ENCODE measurements at regions not wholly inside any gene's neighbourhood (a gene's known extent, or its start where the extent isn't known, plus 50 kb on each side); places are given as distances from the start of the nearest gene placed in this dataset.

DNA sequence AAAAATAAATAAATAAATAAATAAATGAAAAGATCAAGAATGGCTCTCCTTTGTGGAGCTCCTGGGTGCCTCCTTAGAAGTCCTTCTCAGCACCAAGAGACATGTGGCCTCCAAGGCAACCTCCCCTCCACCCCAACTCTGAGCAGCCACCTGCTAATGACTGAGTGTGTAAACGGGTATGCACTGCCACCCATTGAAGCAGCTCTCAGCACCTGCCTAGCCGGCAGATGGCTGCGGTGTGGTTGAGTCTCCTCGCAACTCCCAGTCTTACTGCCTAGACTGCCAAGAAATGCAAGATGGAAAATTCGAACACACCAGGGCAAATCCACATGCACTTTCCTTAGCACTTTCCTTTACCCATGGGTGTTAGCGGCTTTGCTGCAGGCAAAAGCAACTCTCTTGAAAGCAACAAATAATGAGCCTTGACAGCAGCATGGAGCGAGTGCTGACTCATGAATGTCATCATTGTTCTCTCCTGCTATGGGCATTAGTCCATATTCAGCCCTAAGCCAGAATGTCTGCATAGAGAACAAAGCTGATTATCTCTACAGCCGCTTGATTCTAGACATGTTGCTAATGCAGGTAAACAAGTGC lies 913.9 kb upstream of the AUTS2 start:
- POLR2A ChIA-PET: no interaction called here
- Histone ChIP-seq H3K27me3 (replicated peaks in 2 of 5; ENCODE audit: control insufficient read depth in 4 of 5, insufficient read depth in 5 of 5, low read length in 4 of 5) (no peaks in the 10 kb centered on the region), H3K27ac (ENCODE audit: insufficient read depth in 1 of 2, low read depth in 1 of 2, low read length in 2 of 2, poor library complexity in 1 of 2, severe bottlenecking in 2 of 2) (no peak overlapping the region), H3K4me3 (ENCODE audit: control insufficient read depth in 1 of 7, extremely low read depth in 1 of 7, insufficient read depth in 4 of 7, low read depth in 2 of 7, low read length in 6 of 7) (no peak overlapping the region), H3K36me3 (ENCODE audit: control insufficient read depth in 4 of 4, insufficient read depth in 4 of 4, low read length in 3 of 4) (no peaks in the 10 kb centered on the region), H3K4me1 (ENCODE audit: control extremely low read depth in 1 of 4, control insufficient read depth in 4 of 4, insufficient read depth in 4 of 4, low read length in 3 of 4) (no peaks in the 10 kb centered on the region), H3K9me3 (ENCODE audit: control extremely low read depth in 1 of 5, control insufficient read depth in 4 of 5, insufficient read depth in 2 of 5, low read depth in 1 of 5, low read length in 4 of 5) (no peaks in the 10 kb centered on the region)
- DNase-seq: no peak
- CTCF ChIA-PET: no interaction called here
- WGBS (ENCODE audit: insufficient coverage): 97% methylated on average over 8 of the region's 8 CpGs

DNA sequence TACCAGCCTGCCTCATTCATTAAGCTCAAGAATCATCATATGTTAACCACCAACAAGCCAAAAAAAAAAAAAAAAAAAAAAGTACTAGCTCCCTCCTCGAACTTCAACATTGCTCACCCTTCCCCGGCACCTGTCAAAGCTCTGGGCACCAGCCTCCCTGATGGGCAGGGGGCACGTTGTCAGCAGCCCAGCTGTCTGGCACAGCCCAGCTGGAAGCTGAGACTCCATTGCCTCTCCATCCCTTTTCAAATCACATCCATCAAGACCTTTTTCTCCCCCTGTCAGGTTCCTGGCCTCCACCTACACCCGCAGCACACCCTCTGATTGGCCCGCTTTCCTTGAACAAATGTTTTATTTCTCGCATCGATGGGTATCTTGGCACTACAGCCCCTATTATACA lies 913.3 kb upstream of the AUTS2 start:
- DNase-seq: no peak
- Histone ChIP-seq H3K4me1 (ENCODE audit: control extremely low read depth in 1 of 4, control insufficient read depth in 4 of 4, insufficient read depth in 4 of 4, low read length in 3 of 4) (no peaks in the 10 kb centered on the region), H3K36me3 (ENCODE audit: control insufficient read depth in 4 of 4, insufficient read depth in 4 of 4, low read length in 3 of 4) (no peaks in the 10 kb centered on the region), H3K4me3 (ENCODE audit: control insufficient read depth in 1 of 7, extremely low read depth in 1 of 7, insufficient read depth in 4 of 7, low read depth in 2 of 7, low read length in 6 of 7) (no peak overlapping the region), H3K9me3 (ENCODE audit: control extremely low read depth in 1 of 5, control insufficient read depth in 4 of 5, insufficient read depth in 2 of 5, low read depth in 1 of 5, low read length in 4 of 5) (no peaks in the 10 kb centered on the region), H3K27me3 (replicated peaks in 2 of 5; ENCODE audit: control insufficient read depth in 4 of 5, insufficient read depth in 5 of 5, low read length in 4 of 5) (no peaks in the 10 kb centered on the region), H3K27ac (ENCODE audit: insufficient read depth in 1 of 2, low read depth in 1 of 2, low read length in 2 of 2, poor library complexity in 1 of 2, severe bottlenecking in 2 of 2) (no peak overlapping the region)
- CTCF ChIA-PET: no interaction called here
- 100% methylated on average over 1 of the region's 7 CpGs for WGBS (ENCODE audit: insufficient coverage)
- POLR2A ChIA-PET: no interaction called here

GRCh38 chr7:68688416-68689086 lies 909.7 kb upstream of the AUTS2 start:
- no peak for DNase-seq
- H3K36me3 ChIP-seq (ENCODE audit: control insufficient read depth in 4 of 4, insufficient read depth in 4 of 4, low read length in 3 of 4): no peaks in the 10 kb centered on the region
- POLR2A ChIA-PET: no interaction called here
- H3K4me1 ChIP-seq (ENCODE audit: control extremely low read depth in 1 of 4, control insufficient read depth in 4 of 4, insufficient read depth in 4 of 4, low read length in 3 of 4): no peaks in the 10 kb centered on the region
- H3K27me3 ChIP-seq (replicated peaks in 2 of 5; ENCODE audit: control insufficient read depth in 4 of 5, insufficient read depth in 5 of 5, low read length in 4 of 5): no peaks in the 10 kb centered on the region
- H3K27ac ChIP-seq (ENCODE audit: insufficient read depth in 1 of 2, low read depth in 1 of 2, low read length in 2 of 2, poor library complexity in 1 of 2, severe bottlenecking in 2 of 2): no peak overlapping the region
- 70% methylated on average over 8 of the region's 8 CpGs for WGBS (ENCODE audit: insufficient coverage)
- CTCF ChIA-PET: no interaction called here
- no peak overlapping the region for H3K4me3 ChIP-seq (ENCODE audit: control insufficient read depth in 1 of 7, extremely low read depth in 1 of 7, insufficient read depth in 4 of 7, low read depth in 2 of 7, low read length in 6 of 7)
- peaks cover 0 to 2% (median 0%) of the 10 kb centered on the region in 5 experiments for H3K9me3 ChIP-seq (ENCODE audit: control extremely low read depth in 1 of 5, control insufficient read depth in 4 of 5, insufficient read depth in 2 of 5, low read depth in 1 of 5, low read length in 4 of 5)

DNA sequence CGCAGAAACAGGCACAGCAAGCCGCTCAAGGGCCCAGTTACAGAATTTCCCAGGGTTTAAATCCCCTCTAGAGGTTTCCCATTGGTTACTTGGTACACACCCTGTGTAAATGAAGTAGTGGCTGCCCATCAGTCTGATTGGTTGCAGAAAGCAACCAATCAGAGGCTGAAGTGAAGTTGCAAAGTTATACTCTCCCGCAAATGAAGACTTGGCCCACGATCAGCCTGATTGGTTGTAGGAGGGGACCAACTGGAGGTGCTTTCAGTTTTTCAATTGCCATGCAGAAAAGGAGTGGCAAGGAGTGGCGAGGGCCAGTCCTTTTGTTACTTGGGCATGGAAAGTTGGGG lies 909.2 kb upstream of the AUTS2 start:
- no peaks in the 10 kb centered on the region for H3K36me3 ChIP-seq (ENCODE audit: control insufficient read depth in 4 of 4, insufficient read depth in 4 of 4, low read length in 3 of 4)
- CTCF ChIA-PET: no interaction called here
- no peaks in the 10 kb centered on the region for H3K27me3 ChIP-seq (replicated peaks in 2 of 5; ENCODE audit: control insufficient read depth in 4 of 5, insufficient read depth in 5 of 5, low read length in 4 of 5)
- H3K4me1 ChIP-seq (ENCODE audit: control extremely low read depth in 1 of 4, control insufficient read depth in 4 of 4, insufficient read depth in 4 of 4, low read length in 3 of 4): no peaks in the 10 kb centered on the region
- peaks cover 0 to 2% (median 0%) of the 10 kb centered on the region in 5 experiments for H3K9me3 ChIP-seq (ENCODE audit: control extremely low read depth in 1 of 5, control insufficient read depth in 4 of 5, insufficient read depth in 2 of 5, low read depth in 1 of 5, low read length in 4 of 5)
- POLR2A ChIA-PET: no interaction called here
- DNase-seq: no peak
- H3K27ac ChIP-seq (ENCODE audit: insufficient read depth in 1 of 2, low read depth in 1 of 2, low read length in 2 of 2, poor library complexity in 1 of 2, severe bottlenecking in 2 of 2): no peak overlapping the region
- WGBS (ENCODE audit: insufficient coverage): 93% methylated on average over 4 of the region's 5 CpGs
- no peak overlapping the region for H3K4me3 ChIP-seq (ENCODE audit: control insufficient read depth in 1 of 7, extremely low read depth in 1 of 7, insufficient read depth in 4 of 7, low read depth in 2 of 7, low read length in 6 of 7)

DNA sequence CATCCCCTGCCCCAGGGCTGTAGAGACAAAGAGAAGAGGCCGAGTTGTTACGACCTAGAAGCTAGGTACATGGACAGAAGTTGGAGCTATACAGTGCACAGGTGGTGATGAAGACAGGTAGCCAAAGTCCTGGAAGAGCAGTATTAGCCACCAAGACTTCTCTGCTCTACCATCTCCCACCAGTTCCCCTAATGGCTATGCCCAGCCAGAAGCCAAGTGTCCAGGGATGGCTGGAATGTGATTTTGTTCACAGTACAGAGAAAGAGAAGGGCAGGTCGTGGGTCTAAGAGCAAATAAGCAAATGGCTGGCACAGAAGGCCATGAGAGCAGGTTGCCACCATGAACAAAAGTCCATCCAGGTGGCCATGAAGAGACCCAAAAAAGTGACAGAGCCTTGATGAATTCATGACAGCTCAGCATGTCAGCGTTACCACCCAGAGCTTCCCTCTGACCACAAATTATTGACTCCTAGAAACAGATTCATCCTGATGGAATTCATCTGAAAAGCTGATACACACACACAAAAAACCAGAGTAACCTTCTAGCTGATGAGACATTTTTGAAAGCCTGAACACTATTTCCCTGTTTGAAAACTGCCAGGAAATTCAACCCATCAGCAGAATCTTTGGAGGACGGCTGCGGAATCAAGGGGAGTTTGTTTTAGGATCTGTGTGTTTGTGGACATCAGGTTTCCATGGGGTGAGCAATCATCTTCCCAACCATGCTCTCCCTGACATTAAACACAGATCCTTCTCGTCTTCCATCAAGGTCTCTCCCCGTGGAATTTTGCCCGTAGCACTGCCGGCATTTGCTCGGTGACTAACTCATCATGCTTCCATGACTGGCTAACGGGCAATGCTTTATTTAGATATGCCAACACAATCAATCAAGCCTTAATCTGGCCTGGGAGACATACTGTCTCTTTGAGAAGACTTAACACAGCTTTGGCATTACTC lies 906.7 kb upstream of the AUTS2 start:
- no peak for DNase-seq
- H3K9me3 ChIP-seq (ENCODE audit: control extremely low read depth in 1 of 5, control insufficient read depth in 4 of 5, insufficient read depth in 2 of 5, low read depth in 1 of 5, low read length in 4 of 5): peaks cover 0 to 3% (median 0%) of the 10 kb centered on the region in 5 experiments
- no peaks in the 10 kb centered on the region for H3K4me1 ChIP-seq (ENCODE audit: control extremely low read depth in 1 of 4, control insufficient read depth in 4 of 4, insufficient read depth in 4 of 4, low read length in 3 of 4)
- WGBS (ENCODE audit: insufficient coverage): 90% methylated on average over 9 of the region's 12 CpGs
- no peak overlapping the region for H3K27ac ChIP-seq (ENCODE audit: insufficient read depth in 1 of 2, low read depth in 1 of 2, low read length in 2 of 2, poor library complexity in 1 of 2, severe bottlenecking in 2 of 2)
- ChIA-PET POLR2A (interaction anchor here (0.6 kb wide), 1 partner anchor 9 kb away, joined by 4 read pairs; no protein-coding TSS in a partner anchor), CTCF (no interaction called here)
- H3K27me3 ChIP-seq (replicated peaks in 2 of 5; ENCODE audit: control insufficient read depth in 4 of 5, insufficient read depth in 5 of 5, low read length in 4 of 5): no peaks in the 10 kb centered on the region
- H3K36me3 ChIP-seq (ENCODE audit: control insufficient read depth in 4 of 4, insufficient read depth in 4 of 4, low read length in 3 of 4): no peaks in the 10 kb centered on the region
- no peak overlapping the region for H3K4me3 ChIP-seq (ENCODE audit: control insufficient read depth in 1 of 7, extremely low read depth in 1 of 7, insufficient read depth in 4 of 7, low read depth in 2 of 7, low read length in 6 of 7)

DNA sequence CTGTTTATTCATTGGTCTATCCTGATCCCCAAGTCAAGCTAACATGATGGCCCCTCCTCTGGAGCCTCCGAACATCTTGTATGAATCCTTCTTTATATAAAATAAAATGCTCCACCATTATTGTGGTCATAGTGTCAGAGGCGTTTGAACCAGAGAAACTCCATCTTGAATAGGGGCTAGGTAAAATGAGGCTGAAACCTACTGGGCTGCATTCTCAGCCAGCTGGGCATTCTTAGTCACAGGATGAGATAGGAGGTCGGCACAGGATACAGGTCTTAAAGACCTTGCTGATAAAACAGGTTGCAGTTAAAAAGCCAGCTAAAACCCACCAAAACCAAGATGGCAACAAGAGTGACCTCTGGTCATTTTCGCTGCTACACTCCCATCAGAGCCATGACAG lies 905.8 kb upstream of the AUTS2 start:
- Histone ChIP-seq H3K36me3 (ENCODE audit: control insufficient read depth in 4 of 4, insufficient read depth in 4 of 4, low read length in 3 of 4) (no peaks in the 10 kb centered on the region), H3K4me1 (ENCODE audit: control extremely low read depth in 1 of 4, control insufficient read depth in 4 of 4, insufficient read depth in 4 of 4, low read length in 3 of 4) (no peaks in the 10 kb centered on the region), H3K27ac (ENCODE audit: insufficient read depth in 1 of 2, low read depth in 1 of 2, low read length in 2 of 2, poor library complexity in 1 of 2, severe bottlenecking in 2 of 2) (no peak overlapping the region), H3K9me3 (ENCODE audit: control extremely low read depth in 1 of 5, control insufficient read depth in 4 of 5, insufficient read depth in 2 of 5, low read depth in 1 of 5, low read length in 4 of 5) (peaks cover 0 to 3% (median 0%) of the 10 kb centered on the region in 5 experiments), H3K4me3 (ENCODE audit: control insufficient read depth in 1 of 7, extremely low read depth in 1 of 7, insufficient read depth in 4 of 7, low read depth in 2 of 7, low read length in 6 of 7) (no peak overlapping the region), H3K27me3 (replicated peaks in 2 of 5; ENCODE audit: control insufficient read depth in 4 of 5, insufficient read depth in 5 of 5, low read length in 4 of 5) (no peaks in the 10 kb centered on the region)
- POLR2A ChIA-PET: no interaction called here
- CTCF ChIA-PET: no interaction called here
- DNase-seq: no peak
- 100% methylated on average over 3 of the region's 4 CpGs for WGBS (ENCODE audit: insufficient coverage)

- Histone ChIP-seq H3K36me3 (ENCODE audit: control insufficient read depth in 4 of 4, insufficient read depth in 4 of 4, low read length in 3 of 4) (no peaks in the 10 kb centered on the region), H3K27ac (ENCODE audit: insufficient read depth in 1 of 2, low read depth in 1 of 2, low read length in 2 of 2, poor library complexity in 1 of 2, severe bottlenecking in 2 of 2) (no peak overlapping the region), H3K27me3 (replicated peaks in 2 of 5; ENCODE audit: control insufficient read depth in 4 of 5, insufficient read depth in 5 of 5, low read length in 4 of 5) (no peaks in the 10 kb centered on the region), H3K4me3 (ENCODE audit: control insufficient read depth in 1 of 7, extremely low read depth in 1 of 7, insufficient read depth in 4 of 7, low read depth in 2 of 7, low read length in 6 of 7) (no peak overlapping the region), H3K9me3 (ENCODE audit: control extremely low read depth in 1 of 5, control insufficient read depth in 4 of 5, insufficient read depth in 2 of 5, low read depth in 1 of 5, low read length in 4 of 5) (peaks cover 0 to 3% (median 0%) of the 10 kb centered on the region in 5 experiments), H3K4me1 (ENCODE audit: control extremely low read depth in 1 of 4, control insufficient read depth in 4 of 4, insufficient read depth in 4 of 4, low read length in 3 of 4) (no peaks in the 10 kb centered on the region)
- ChIA-PET CTCF (no interaction called here), POLR2A (no interaction called here)
- no CpG with 5 or more reads among the region's 1 CpG for WGBS (ENCODE audit: insufficient coverage)
- DNase-seq: no peak
Observed at GRCh38 chr7:68694656-68695055, 903.6 kb upstream of the AUTS2 start.
